ENCODE measurements at regions not wholly inside any gene's neighbourhood (a gene's known extent, or its start where the extent isn't known, plus 50 kb on each side); places are given as distances from the start of the nearest gene placed in this dataset.

DNA sequence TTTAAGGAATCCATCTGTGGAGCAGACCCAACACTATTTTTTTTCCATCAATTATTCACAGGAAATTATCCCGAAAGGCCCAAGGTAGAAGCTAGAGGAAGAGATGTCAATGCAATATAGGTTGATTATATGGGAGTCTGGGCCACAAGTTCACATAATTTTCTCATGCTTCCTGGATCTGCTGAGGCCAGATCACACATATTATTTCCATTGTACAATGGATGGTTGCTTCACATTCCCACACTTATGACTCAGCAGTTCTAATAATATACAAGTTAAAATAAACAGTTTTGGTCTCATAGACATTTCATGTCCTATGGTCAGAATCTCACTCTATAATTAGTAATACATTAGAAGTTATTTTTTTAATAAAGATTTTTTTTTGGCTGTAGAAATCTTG is 66.0 kb upstream of the PTPRD start:
- in situ Hi-C loops (cut with HindIII; ENCODE audit: low pct_unique_long_range_greater_than_20kb, low sequenced_read_pairs), result no loop called here
- POLR2A ChIA-PET, result no interaction called here
- Histone ChIP-seq H3K4me3 (ENCODE audit: low read depth in 2 of 2, low read length in 2 of 2) (no peak overlapping the region), H3K27me3 (ENCODE audit: control insufficient read depth, insufficient read depth, low read length) (no peaks in the 10 kb centered on the region), H3K4me1 (ENCODE audit: control insufficient read depth, insufficient read depth, low read length) (no peaks in the 10 kb centered on the region), H3K9me3 (ENCODE audit: control insufficient read depth, insufficient read depth, low read depth, low read length) (no peaks in the 10 kb centered on the region), H3K36me3 (ENCODE audit: control insufficient read depth, insufficient read depth, low read length) (no peaks in the 10 kb centered on the region), H3K27ac (ENCODE audit: low read length) (no peak overlapping the region)
- BruUV-seq (replicated peaks), result no TSS peak
- DNase-seq (ENCODE audit: low read depth, low spot score) (no peak), ATAC-seq (no peak)
- CTCF ChIA-PET, result no interaction called here
- no peak for TF ChIP-seq TCF7L2 (IDR thresholded peaks at IDR 0.05; ENCODE audit: low read depth, low read length)
- no peak for TF ChIP-seq POLR2AphosphoS5 (IDR thresholded peaks at IDR 0.05; ENCODE audit: low read depth, low read length)
- TF ChIP-seq, protein P1, sequence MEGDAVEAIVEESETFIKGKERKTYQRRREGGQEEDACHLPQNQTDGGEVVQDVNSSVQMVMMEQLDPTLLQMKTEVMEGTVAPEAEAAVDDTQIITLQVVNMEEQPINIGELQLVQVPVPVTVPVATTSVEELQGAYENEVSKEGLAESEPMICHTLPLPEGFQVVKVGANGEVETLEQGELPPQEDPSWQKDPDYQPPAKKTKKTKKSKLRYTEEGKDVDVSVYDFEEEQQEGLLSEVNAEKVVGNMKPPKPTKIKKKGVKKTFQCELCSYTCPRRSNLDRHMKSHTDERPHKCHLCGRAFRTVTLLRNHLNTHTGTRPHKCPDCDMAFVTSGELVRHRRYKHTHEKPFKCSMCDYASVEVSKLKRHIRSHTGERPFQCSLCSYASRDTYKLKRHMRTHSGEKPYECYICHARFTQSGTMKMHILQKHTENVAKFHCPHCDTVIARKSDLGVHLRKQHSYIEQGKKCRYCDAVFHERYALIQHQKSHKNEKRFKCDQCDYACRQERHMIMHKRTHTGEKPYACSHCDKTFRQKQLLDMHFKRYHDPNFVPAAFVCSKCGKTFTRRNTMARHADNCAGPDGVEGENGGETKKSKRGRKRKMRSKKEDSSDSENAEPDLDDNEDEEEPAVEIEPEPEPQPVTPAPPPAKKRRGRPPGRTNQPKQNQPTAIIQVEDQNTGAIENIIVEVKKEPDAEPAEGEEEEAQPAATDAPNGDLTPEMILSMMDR (IDR thresholded peaks at IDR 0.05), result no peak
- no peak for TF ChIP-seq SIN3A (IDR thresholded peaks at IDR 0.05; ENCODE audit: borderline replicate concordance, insufficient read depth, low read depth, low read length)
- no peak for TF ChIP-seq REST (IDR thresholded peaks at IDR 0.05; ENCODE audit: insufficient read depth in 1 of 2, low read depth in 2 of 2, low read length in 1 of 2)
- intact Hi-C loops (cut with micrococcal nuclease; ENCODE audit: unreplicated experiment), result no loop called here

GRCh38 chr9:10686943-10687342 is 74.1 kb upstream of the PTPRD start:
- CTCF ChIA-PET, result no interaction called here
- H3K36me3 ChIP-seq (ENCODE audit: control insufficient read depth, insufficient read depth, low read length), result no peaks in the 10 kb centered on the region
- in situ Hi-C loops (cut with HindIII; ENCODE audit: low pct_unique_long_range_greater_than_20kb, low sequenced_read_pairs) (no loop called here), intact Hi-C loops (cut with micrococcal nuclease; ENCODE audit: unreplicated experiment) (no loop called here)
- TF ChIP-seq SIN3A (IDR thresholded peaks at IDR 0.05; ENCODE audit: borderline replicate concordance, insufficient read depth, low read depth, low read length) (no peak), POLR2AphosphoS5 (IDR thresholded peaks at IDR 0.05; ENCODE audit: low read depth, low read length) (no peak), TCF7L2 (IDR thresholded peaks at IDR 0.05; ENCODE audit: low read depth, low read length) (no peak), REST (IDR thresholded peaks at IDR 0.05; ENCODE audit: insufficient read depth in 1 of 2, low read depth in 2 of 2, low read length in 1 of 2) (no peak)
- TF ChIP-seq, protein P1 (IDR thresholded peaks at IDR 0.05), result no peak
- H3K9me3 ChIP-seq (ENCODE audit: control insufficient read depth, insufficient read depth, low read depth, low read length), result no peaks in the 10 kb centered on the region
- POLR2A ChIA-PET, result no interaction called here
- no peaks in the 10 kb centered on the region for H3K27me3 ChIP-seq (ENCODE audit: control insufficient read depth, insufficient read depth, low read length)
- no TSS peak for BruUV-seq (replicated peaks)
- H3K4me3 ChIP-seq (ENCODE audit: low read depth in 2 of 2, low read length in 2 of 2), result no peak overlapping the region
- H3K27ac ChIP-seq (ENCODE audit: low read length), result no peak overlapping the region
- H3K4me1 ChIP-seq (ENCODE audit: control insufficient read depth, insufficient read depth, low read length), result no peaks in the 10 kb centered on the region
- DNase-seq (ENCODE audit: low read depth, low spot score), result no peak
- ATAC-seq, result no peak

All from Panc1 (cell line).